ENCODE measurements at regions not wholly inside any gene's neighbourhood (a gene's known extent, or its start where the extent isn't known, plus 50 kb on each side); places are given as distances from the start of the nearest gene placed in this dataset.
A peak's percentile ranks its signal among the peaks of the same experiment; 100 is the strongest.
"Not testable (repeated sequence)": the region's sequence is repeated elsewhere in the genome, so short reads cannot be mapped to it uniquely, and the experiment has no call there.

- H3K9ac ChIP-seq (ENCODE audit: control insufficient read depth, extremely low read depth, insufficient read depth, low read length) = no peak overlapping the region
- H3K4me1 ChIP-seq (ENCODE audit: control insufficient read depth, extremely low read depth, insufficient read depth, low read length) = peaks cover 10% of the 10 kb centered on the region
- no peaks in the 10 kb centered on the region for H3K27me3 ChIP-seq (ENCODE audit: control insufficient read depth, extremely low read depth, insufficient read depth, low read length)
- H3K79me2 ChIP-seq (ENCODE audit: control insufficient read depth, insufficient read depth, low read length) = no peaks in the 10 kb centered on the region
- no peak for FAIRE-seq
- H4K20me1 ChIP-seq (ENCODE audit: control insufficient read depth, extremely low read depth, insufficient read depth, low read length) = no peaks in the 10 kb centered on the region
- H3K36me3 ChIP-seq (ENCODE audit: control insufficient read depth in 2 of 2, extremely low read depth in 1 of 2, insufficient read depth in 2 of 2, low read length in 2 of 2) = no peaks in the 10 kb centered on the region
- peak overlapping the region in 1 of 3 experiments; percentile 9 for H3K4me3 ChIP-seq (ENCODE audit: control insufficient read depth in 2 of 3, extremely low read depth in 1 of 3, insufficient read depth in 2 of 3, low read depth in 1 of 3, low read length in 3 of 3)
- no peak for TF ChIP-seq CTCF (optimal IDR thresholded peaks at IDR 0.05 in 1 of 3, IDR thresholded peaks at IDR 0.05 in 1 of 3, conservative IDR thresholded peaks at IDR 0.05 in 1 of 3; ENCODE audit: extremely low read depth in 1 of 3, insufficient read depth in 2 of 3, low read length in 3 of 3)
- no peak for TF ChIP-seq EZH2 (IDR thresholded peaks at IDR 0.05; ENCODE audit: low read length)
- no peak for DNase-seq (ENCODE audit: low read depth, low spot score)
- no peaks in the 10 kb centered on the region for H3K9me1 ChIP-seq (ENCODE audit: control insufficient read depth, extremely low read depth, insufficient read depth, low read length)
- dilution Hi-C loops (cut with MboI; ENCODE audit: extremely low pct_ligation_motif_present, low sequenced_read_pairs) = no loop called here
- peak overlapping the region; percentile 55 for H3K4me2 ChIP-seq (ENCODE audit: control insufficient read depth, extremely low read depth, insufficient read depth, low read depth, low read length)
- H3K9me3 ChIP-seq (ENCODE audit: control insufficient read depth, low read depth, low read length) = no peaks in the 10 kb centered on the region
- H3K27ac ChIP-seq (ENCODE audit: control insufficient read depth, insufficient read depth, low read length) = peak overlapping the region; percentile 11
- peak overlapping the region; percentile 27 for H2AFZ ChIP-seq (ENCODE audit: control insufficient read depth, low read length)
Measured at GRCh38 chr4:66554826-66555225, 884.5 kb upstream of the EPHA5 start.

GRCh38 chr4:66545301-66545700, 875.0 kb upstream of the EPHA5 start:
- H3K27ac ChIP-seq (ENCODE audit: control insufficient read depth, insufficient read depth, low read length); dilution Hi-C loops (cut with MboI; ENCODE audit: extremely low pct_ligation_motif_present, low sequenced_read_pairs); H3K9ac ChIP-seq (ENCODE audit: control insufficient read depth, extremely low read depth, insufficient read depth, low read length); H3K9me3 ChIP-seq (ENCODE audit: control insufficient read depth, low read depth, low read length); H3K4me2 ChIP-seq (ENCODE audit: control insufficient read depth, extremely low read depth, insufficient read depth, low read depth, low read length); H3K36me3 ChIP-seq (ENCODE audit: control insufficient read depth in 2 of 2, extremely low read depth in 1 of 2, insufficient read depth in 2 of 2, low read length in 2 of 2); H2AFZ ChIP-seq (ENCODE audit: control insufficient read depth, low read length); H3K27me3 ChIP-seq (ENCODE audit: control insufficient read depth, extremely low read depth, insufficient read depth, low read length); FAIRE-seq; H3K4me1 ChIP-seq (ENCODE audit: control insufficient read depth, extremely low read depth, insufficient read depth, low read length); DNase-seq (ENCODE audit: low read depth, low spot score); H3K4me3 ChIP-seq (ENCODE audit: control insufficient read depth in 2 of 3, extremely low read depth in 1 of 3, insufficient read depth in 2 of 3, low read depth in 1 of 3, low read length in 3 of 3); H3K79me2 ChIP-seq (ENCODE audit: control insufficient read depth, insufficient read depth, low read length); H4K20me1 ChIP-seq (ENCODE audit: control insufficient read depth, extremely low read depth, insufficient read depth, low read length); H3K9me1 ChIP-seq (ENCODE audit: control insufficient read depth, extremely low read depth, insufficient read depth, low read length): not testable (repeated sequence)

GRCh38 chr4:66544281-66544680, 874.0 kb upstream of the EPHA5 start:
- Histone ChIP-seq H3K4me2 (ENCODE audit: control insufficient read depth, extremely low read depth, insufficient read depth, low read depth, low read length) (no peak overlapping the region), H3K36me3 (ENCODE audit: control insufficient read depth in 2 of 2, extremely low read depth in 1 of 2, insufficient read depth in 2 of 2, low read length in 2 of 2) (no peaks in the 10 kb centered on the region), H2AFZ (ENCODE audit: control insufficient read depth, low read length) (no peak overlapping the region), H4K20me1 (ENCODE audit: control insufficient read depth, extremely low read depth, insufficient read depth, low read length) (no peaks in the 10 kb centered on the region), H3K27ac (ENCODE audit: control insufficient read depth, insufficient read depth, low read length) (no peak overlapping the region), H3K9me3 (ENCODE audit: control insufficient read depth, low read depth, low read length) (no peaks in the 10 kb centered on the region), H3K4me3 (ENCODE audit: control insufficient read depth in 2 of 3, extremely low read depth in 1 of 3, insufficient read depth in 2 of 3, low read depth in 1 of 3, low read length in 3 of 3) (no peak overlapping the region), H3K79me2 (ENCODE audit: control insufficient read depth, insufficient read depth, low read length) (no peaks in the 10 kb centered on the region), H3K27me3 (ENCODE audit: control insufficient read depth, extremely low read depth, insufficient read depth, low read length) (no peaks in the 10 kb centered on the region), H3K4me1 (ENCODE audit: control insufficient read depth, extremely low read depth, insufficient read depth, low read length) (no peaks in the 10 kb centered on the region), H3K9ac (ENCODE audit: control insufficient read depth, extremely low read depth, insufficient read depth, low read length) (no peak overlapping the region), H3K9me1 (ENCODE audit: control insufficient read depth, extremely low read depth, insufficient read depth, low read length) (no peaks in the 10 kb centered on the region)
- TF ChIP-seq CTCF (optimal IDR thresholded peaks at IDR 0.05 in 1 of 3, IDR thresholded peaks at IDR 0.05 in 1 of 3, conservative IDR thresholded peaks at IDR 0.05 in 1 of 3; ENCODE audit: extremely low read depth in 1 of 3, insufficient read depth in 2 of 3, low read length in 3 of 3) (no peak), EZH2 (IDR thresholded peaks at IDR 0.05; ENCODE audit: low read length) (no peak)
- FAIRE-seq = no peak
- dilution Hi-C loops (cut with MboI; ENCODE audit: extremely low pct_ligation_motif_present, low sequenced_read_pairs) = no loop called here
- DNase-seq (ENCODE audit: low read depth, low spot score) = no peak

Measured in keratinocyte (primary cell).